ENCODE measurements at regions not wholly inside any gene's neighbourhood (a gene's known extent, or its start where the extent isn't known, plus 50 kb on each side); places are given as distances from the start of the nearest gene placed in this dataset.

- intact Hi-C loops (cut with DNase I; ENCODE audit: low total_unique reads), result no loop called here
- DNase-seq (ENCODE audit: low spot score in 2 of 2), result no peak
- 62 to 65% methylated on average over 9 of the region's 9 CpGs for WGBS, 2 donors
These were observed 352.6 kb upstream of the MYT1L start for GRCh38 chr2:2683606-2684224.

GRCh38 chr2:2682700-2683342, 351.7 kb upstream of the MYT1L start:
- H3K4me3 ChIP-seq (ENCODE audit: low read depth, poor library complexity, severe bottlenecking), result no peak overlapping the region
- intact Hi-C loops (cut with DNase I; ENCODE audit: low total_unique reads), result no loop called here
- no peak for DNase-seq (ENCODE audit: low spot score in 2 of 2)
- 91 to 93% methylated on average over 16 to 17 of the region's 17 CpGs for WGBS, 2 donors
- no peak for TF ChIP-seq CTCF (IDR thresholded peaks at IDR 0.05)

More at GRCh38 chr2:2683606-2684224, 352.6 kb upstream of the MYT1L start:
- TF ChIP-seq POLR2A (IDR thresholded peaks at IDR 0.05), result no peak
- TF ChIP-seq CTCF (IDR thresholded peaks at IDR 0.05), result no peak
- H3K4me3 ChIP-seq (ENCODE audit: low read depth, poor library complexity, severe bottlenecking), result no peak overlapping the region

- no peak for DNase-seq (ENCODE audit: low spot score in 2 of 2)
- WGBS, 2 donors, result 74 to 80% methylated on average over 16 of the region's 16 CpGs
- H3K4me3 ChIP-seq (ENCODE audit: low read depth, poor library complexity, severe bottlenecking), result no peak overlapping the region
- no peak for TF ChIP-seq POLR2A (IDR thresholded peaks at IDR 0.05)
- no peak for TF ChIP-seq CTCF (IDR thresholded peaks at IDR 0.05)
- intact Hi-C loops (cut with DNase I; ENCODE audit: low total_unique reads), result no loop called here
These were observed 350.7 kb upstream of the MYT1L start for GRCh38 chr2:2681711-2682251.

GRCh38 chr2:2681085-2681484, 350.0 kb upstream of the MYT1L start:
- TF ChIP-seq POLR2A (IDR thresholded peaks at IDR 0.05) (no peak), CTCF (IDR thresholded peaks at IDR 0.05) (no peak)
- 82 to 97% methylated on average over 4 of the region's 4 CpGs for WGBS, 2 donors
- no peak for DNase-seq (ENCODE audit: low spot score in 2 of 2)
- intact Hi-C loops (cut with DNase I; ENCODE audit: low total_unique reads), result no loop called here
- no peak overlapping the region for H3K4me3 ChIP-seq (ENCODE audit: low read depth, poor library complexity, severe bottlenecking)

GRCh38 chr2:2674831-2675230, 343.8 kb upstream of the MYT1L start:
- WGBS, 2 donors, result 86 to 87% methylated on average over 6 of the region's 6 CpGs
- intact Hi-C loops (cut with DNase I; ENCODE audit: low total_unique reads), result no loop called here
- TF ChIP-seq CTCF (IDR thresholded peaks at IDR 0.05), result no peak
- no peak for TF ChIP-seq POLR2A (IDR thresholded peaks at IDR 0.05)

More at GRCh38 chr2:2674831-2675230, 343.8 kb upstream of the MYT1L start:
- no peak for DNase-seq (ENCODE audit: low spot score in 2 of 2)
- H3K4me3 ChIP-seq (ENCODE audit: low read depth, poor library complexity, severe bottlenecking), result no peak overlapping the region

All from lower leg skin (tissue), 4 donors.